ENCODE measurements at regions not wholly inside any gene's neighbourhood (a gene's known extent, or its start where the extent isn't known, plus 50 kb on each side); places are given as distances from the start of the nearest gene placed in this dataset.

DNA sequence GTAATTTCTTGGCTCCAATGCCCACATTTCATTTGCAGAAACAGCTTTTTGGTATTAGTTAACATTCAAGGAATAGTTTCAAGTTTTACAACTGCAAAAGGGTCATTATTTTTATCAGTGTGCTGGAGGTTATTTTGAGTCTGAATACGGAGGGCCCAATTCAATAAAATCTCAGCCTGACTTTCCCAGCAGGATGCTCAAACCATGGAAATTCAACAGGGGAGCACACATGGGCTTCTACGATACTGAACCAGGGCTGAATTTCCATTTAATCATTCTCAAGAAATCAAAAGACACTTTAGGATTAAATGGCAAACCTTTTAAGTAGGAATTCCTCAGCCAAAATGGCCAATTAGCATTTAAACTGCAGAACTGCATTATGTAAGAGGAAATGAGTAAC lies 700.9 kb upstream of the ANKRD30A start:
- TF ChIP-seq POLR2A (IDR thresholded peaks at IDR 0.05; ENCODE audit: low read depth, low read length) (no peak), POLR2AphosphoS5 (IDR thresholded peaks at IDR 0.05; ENCODE audit: low read depth, low read length) (no peak), TAF1 (IDR thresholded peaks at IDR 0.05; ENCODE audit: borderline replicate concordance, low read depth, low read length) (no peak)

Measured in GM12892 (cell line).